GM12892 (cell line): ENCODE measurements at regions not wholly inside any gene's neighbourhood (a gene's known extent, or its start where the extent isn't known, plus 50 kb on each side); places are given as distances from the start of the nearest gene placed in this dataset.

Experiments
- POLR2A ChIP-seq: IDR thresholded peaks from 2 replicates; pipeline ENCODE4 v1.6.1; 2011; ENCODE audit warnings: low read depth, low read length, control low read depth
- POLR2AphosphoS5 ChIP-seq: IDR thresholded peaks from 2 replicates; pipeline ENCODE4 v1.6.1; 2011; ENCODE audit warnings: low read depth, low read length, control low read depth

DNA sequence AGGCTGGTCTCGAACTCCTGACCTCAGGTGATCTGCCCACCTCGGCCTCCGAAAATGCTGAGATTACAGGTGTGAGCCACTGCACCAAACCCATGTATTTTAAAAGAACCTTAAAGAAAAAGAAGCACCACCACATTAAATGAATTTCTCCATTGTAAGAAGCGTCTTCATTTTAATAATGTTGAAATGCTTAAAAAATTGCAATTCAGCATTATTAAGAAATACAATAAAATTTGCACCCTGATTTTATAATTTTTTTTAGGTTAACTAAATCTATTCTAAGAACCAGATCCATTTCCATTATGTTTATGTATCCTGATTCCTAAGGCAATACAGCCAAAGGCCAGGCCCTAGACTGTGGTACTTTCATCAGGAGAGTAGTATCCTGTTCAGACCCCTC is 167.2 kb downstream of the BTC start:
- TF ChIP-seq POLR2AphosphoS5 = no peak
- no peak for TF ChIP-seq POLR2A
